NOMO-1 treated with dmso at 0.1 percent for 144 hours (cell line): ENCODE measurements at regions not wholly inside any gene's neighbourhood (a gene's known extent, or its start where the extent isn't known, plus 50 kb on each side); places are given as distances from the start of the nearest gene placed in this dataset.

ENCODE experiments used
- DNase-seq: peaks from one replicate; lab custom pipeline; 2025; ENCODE audit not compliant: unreplicated experiment; lab: John Stamatoyannopoulos, UW

- no peak for DNase-seq
Measured at GRCh38 chr11:45089251-45089650, 57.2 kb upstream of the PRDM11 start.

GRCh38 chr11:45089676-45090499 lies 56.6 kb upstream of the PRDM11 start:
- DNase-seq, result no peak

- no peak for DNase-seq
Measured at GRCh38 chr11:45090607-45091006, 55.8 kb upstream of the PRDM11 start.

GRCh38 chr11:45091563-45092403 lies 54.7 kb upstream of the PRDM11 start:
- no peak for DNase-seq

- no peak for DNase-seq
Measured at GRCh38 chr11:45092404-45092785, 54.0 kb upstream of the PRDM11 start.

GRCh38 chr11:45092901-45093760 lies 53.3 kb upstream of the PRDM11 start:
- no peak for DNase-seq

- DNase-seq, result no peak
Measured at GRCh38 chr11:45093761-45094455, 52.5 kb upstream of the PRDM11 start.

DNA sequence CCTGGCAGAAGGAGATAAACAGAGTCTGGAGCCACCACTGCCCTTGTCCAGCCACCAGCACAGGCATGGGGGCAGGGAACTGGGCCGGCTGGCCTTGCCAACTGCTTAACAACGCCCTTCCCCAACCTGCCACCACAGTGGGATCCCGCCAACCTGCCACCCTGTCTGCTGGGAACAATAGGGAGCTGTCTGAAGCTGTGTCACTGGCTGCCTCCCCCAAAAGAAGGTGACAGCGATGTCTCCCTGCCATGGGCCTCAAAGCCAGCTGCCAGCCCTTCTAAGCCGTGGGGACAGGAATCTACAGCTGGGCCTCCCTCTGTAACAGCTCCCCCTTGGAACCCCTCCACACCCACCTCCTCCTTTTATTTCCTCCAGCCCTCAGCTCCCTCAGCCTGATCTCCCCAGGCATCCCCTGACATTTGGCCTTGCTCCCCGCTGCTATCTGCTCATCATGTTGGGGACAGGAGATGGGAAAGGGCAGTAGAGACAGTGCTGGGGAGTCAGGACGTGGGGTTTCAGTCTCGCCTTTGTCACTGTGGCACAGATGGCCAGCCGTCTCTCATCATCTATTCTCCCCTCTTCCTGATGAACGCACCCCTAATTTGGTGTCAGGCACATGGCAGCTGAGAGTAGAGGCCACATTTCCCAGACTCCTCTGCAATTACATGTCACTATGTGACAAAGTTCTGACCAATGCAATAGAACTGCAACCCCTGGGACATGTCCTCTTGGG lies 51.3 kb upstream of the PRDM11 start:
- DNase-seq, result no peak

DNA sequence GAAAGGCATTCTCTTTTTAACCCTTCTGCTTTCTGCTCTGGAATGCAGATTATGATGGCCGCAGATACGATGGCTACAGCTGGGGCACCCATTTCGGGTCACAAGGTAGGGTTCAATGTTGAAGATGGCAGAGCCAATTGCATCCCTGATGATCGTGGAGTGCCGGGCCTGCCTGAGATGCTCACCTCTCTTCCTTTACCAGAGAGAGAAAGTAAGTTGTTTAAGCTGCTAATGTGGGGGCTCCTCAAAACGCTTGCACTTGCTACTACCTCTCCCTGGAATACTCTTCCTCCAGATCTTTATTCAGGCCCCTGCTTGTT lies 50.8 kb upstream of the PRDM11 start:
- no peak for DNase-seq

DNA sequence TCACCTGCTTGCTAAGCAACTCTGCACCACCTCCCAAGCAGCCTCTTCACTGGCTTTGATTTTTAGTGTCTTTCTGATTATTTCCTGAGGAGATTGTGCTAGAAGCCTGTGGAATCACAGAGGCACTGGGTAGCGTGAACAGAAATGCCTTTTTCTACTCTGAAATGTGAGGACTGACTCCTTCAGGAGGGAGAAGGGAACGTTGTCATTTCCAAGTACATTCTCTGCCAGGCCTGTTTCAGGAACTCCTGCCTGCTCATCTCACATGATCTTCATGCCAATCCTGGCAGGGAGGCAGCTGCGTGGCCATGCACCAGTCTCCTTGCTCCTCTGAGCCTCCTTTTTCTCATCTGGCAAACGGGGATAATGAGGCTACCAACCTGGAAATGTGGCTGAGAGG lies 49.8 kb upstream of the PRDM11 start:
- DNase-seq, result no peak
